SJCRH30 (cell line): ENCODE measurements at regions not wholly inside any gene's neighbourhood (a gene's known extent, or its start where the extent isn't known, plus 50 kb on each side); places are given as distances from the start of the nearest gene placed in this dataset.

Experiments
- DNase-seq, 2 experiments: peaks; one replicate each; pipeline ENCODE4 v3.0.0-alpha.2; 2015 to 2020
- H3K27ac ChIP-seq: fragments of 250-450 bp; sonication (Bioruptor Pico); 2 replicates; pipeline ENCODE4 v1.5.1; 2020; ENCODE audit warnings: mild to moderate bottlenecking, moderate library complexity
- H3K27me3 ChIP-seq: fragments of 250-450 bp; sonication (Bioruptor Pico); 2 replicates; pipeline ENCODE4 v1.5.1; 2020; ENCODE audit warnings: mild to moderate bottlenecking, moderate library complexity
- H3K36me3 ChIP-seq: fragments of 250-450 bp; sonication (Bioruptor Pico); 2 replicates; pipeline ENCODE4 v1.5.1; 2020; ENCODE audit warnings: mild to moderate bottlenecking, moderate library complexity
- H3K4me1 ChIP-seq: fragments of 250-450 bp; sonication (Bioruptor Pico); 2 replicates; pipeline ENCODE4 v1.5.1; 2020; ENCODE audit warnings: mild to moderate bottlenecking, moderate library complexity
- H3K4me3 ChIP-seq: fragments of 250-450 bp; sonication (Bioruptor Pico); 2 replicates; pipeline ENCODE4 v1.5.1; 2020; ENCODE audit warnings: mild to moderate bottlenecking, moderate library complexity
- H3K9me3 ChIP-seq: fragments of 250-450 bp; sonication (Bioruptor Pico); replicated peaks from 2 replicates; pipeline ENCODE4 v1.5.1; 2020; ENCODE audit warnings: mild to moderate bottlenecking, moderate library complexity

- DNase-seq: no peak
- Histone ChIP-seq H3K27ac (no peak overlapping the region), H3K36me3 (no peaks in the 10 kb centered on the region), H3K27me3 (no peaks in the 10 kb centered on the region), H3K9me3 (no peaks in the 10 kb centered on the region), H3K4me3 (no peak overlapping the region), H3K4me1 (no peaks in the 10 kb centered on the region)
Observed at GRCh38 chr3:76582632-76583378, 457.1 kb upstream of the ROBO2 start.

- Histone ChIP-seq H3K36me3 (no peaks in the 10 kb centered on the region), H3K4me3 (no peak overlapping the region), H3K27me3 (no peaks in the 10 kb centered on the region), H3K9me3 (no peaks in the 10 kb centered on the region), H3K4me1 (no peaks in the 10 kb centered on the region), H3K27ac (no peak overlapping the region)
- DNase-seq: peak in 1 of 2 experiments; percentile 40
Observed at GRCh38 chr3:76585794-76586392, 454.0 kb upstream of the ROBO2 start.

GRCh38 chr3:76586471-76586870 is 453.4 kb upstream of the ROBO2 start:
- Histone ChIP-seq H3K27ac (no peak overlapping the region), H3K4me3 (no peak overlapping the region), H3K27me3 (no peaks in the 10 kb centered on the region), H3K36me3 (no peaks in the 10 kb centered on the region), H3K9me3 (no peaks in the 10 kb centered on the region), H3K4me1 (no peaks in the 10 kb centered on the region)
- no peak for DNase-seq

- Histone ChIP-seq H3K27ac (no peak overlapping the region), H3K4me1 (no peaks in the 10 kb centered on the region), H3K27me3 (no peaks in the 10 kb centered on the region), H3K36me3 (no peaks in the 10 kb centered on the region), H3K9me3 (no peaks in the 10 kb centered on the region), H3K4me3 (no peak overlapping the region)
- DNase-seq: no peak
Observed at GRCh38 chr3:76610150-76610549, 429.7 kb upstream of the ROBO2 start.

- H3K4me3 ChIP-seq: no peak overlapping the region
- H3K36me3 ChIP-seq: no peaks in the 10 kb centered on the region
- H3K9me3 ChIP-seq: no peaks in the 10 kb centered on the region
- no peaks in the 10 kb centered on the region for H3K27me3 ChIP-seq
- DNase-seq: no peak
- H3K4me1 ChIP-seq: no peaks in the 10 kb centered on the region
- H3K27ac ChIP-seq: no peak overlapping the region
Observed at GRCh38 chr3:76615719-76616118, 424.2 kb upstream of the ROBO2 start.

- Histone ChIP-seq H3K4me1 (no peaks in the 10 kb centered on the region), H3K27me3 (no peaks in the 10 kb centered on the region), H3K36me3 (no peaks in the 10 kb centered on the region), H3K9me3 (no peaks in the 10 kb centered on the region), H3K27ac (no peak overlapping the region), H3K4me3 (no peak overlapping the region)
- no peak for DNase-seq
Observed at GRCh38 chr3:76624164-76624563, 415.7 kb upstream of the ROBO2 start.

- Histone ChIP-seq H3K9me3 (no peaks in the 10 kb centered on the region), H3K4me3 (no peak overlapping the region), H3K4me1 (no peaks in the 10 kb centered on the region), H3K27ac (no peak overlapping the region), H3K27me3 (no peaks in the 10 kb centered on the region), H3K36me3 (no peaks in the 10 kb centered on the region)
- DNase-seq: no peak
Observed at GRCh38 chr3:76627236-76627635, 412.7 kb upstream of the ROBO2 start.

GRCh38 chr3:76631251-76631650 is 408.6 kb upstream of the ROBO2 start:
- H3K27me3 ChIP-seq: no peaks in the 10 kb centered on the region
- DNase-seq: no peak
- H3K9me3 ChIP-seq: no peaks in the 10 kb centered on the region
- H3K4me3 ChIP-seq: no peak overlapping the region
- no peaks in the 10 kb centered on the region for H3K4me1 ChIP-seq
- no peaks in the 10 kb centered on the region for H3K36me3 ChIP-seq
- no peak overlapping the region for H3K27ac ChIP-seq

- H3K27me3 ChIP-seq: no peaks in the 10 kb centered on the region
- no peak for DNase-seq
Observed at GRCh38 chr3:76638006-76638405, 401.9 kb upstream of the ROBO2 start.

GRCh38 chr3:76643623-76644304 is 396.1 kb upstream of the ROBO2 start:
- H3K27me3 ChIP-seq: no peaks in the 10 kb centered on the region
- H3K36me3 ChIP-seq: no peaks in the 10 kb centered on the region
- no peaks in the 10 kb centered on the region for H3K9me3 ChIP-seq
- H3K4me3 ChIP-seq: no peak overlapping the region
- H3K27ac ChIP-seq: no peak overlapping the region
- DNase-seq: no peak
- no peaks in the 10 kb centered on the region for H3K4me1 ChIP-seq

More at GRCh38 chr3:76638006-76638405, 401.9 kb upstream of the ROBO2 start:
- no peaks in the 10 kb centered on the region for H3K4me1 ChIP-seq
- H3K36me3 ChIP-seq: no peaks in the 10 kb centered on the region
- H3K27ac ChIP-seq: no peak overlapping the region
- no peaks in the 10 kb centered on the region for H3K9me3 ChIP-seq
- H3K4me3 ChIP-seq: no peak overlapping the region

- H3K27me3 ChIP-seq: no peaks in the 10 kb centered on the region
- no peak overlapping the region for H3K27ac ChIP-seq
- DNase-seq: no peak
- no peaks in the 10 kb centered on the region for H3K4me1 ChIP-seq
- no peaks in the 10 kb centered on the region for H3K9me3 ChIP-seq
- H3K36me3 ChIP-seq: no peaks in the 10 kb centered on the region
- H3K4me3 ChIP-seq: no peak overlapping the region
Observed at GRCh38 chr3:76644305-76644675, 395.6 kb upstream of the ROBO2 start.

- H3K9me3 ChIP-seq: no peaks in the 10 kb centered on the region
- DNase-seq: no peak
- H3K4me3 ChIP-seq: no peak overlapping the region
- no peaks in the 10 kb centered on the region for H3K27me3 ChIP-seq
- H3K27ac ChIP-seq: no peak overlapping the region
- H3K36me3 ChIP-seq: no peaks in the 10 kb centered on the region
- H3K4me1 ChIP-seq: no peaks in the 10 kb centered on the region
Observed at GRCh38 chr3:76645724-76646123, 394.2 kb upstream of the ROBO2 start.

GRCh38 chr3:76646921-76647562 is 392.9 kb upstream of the ROBO2 start:
- Histone ChIP-seq H3K4me3 (no peak overlapping the region), H3K4me1 (no peaks in the 10 kb centered on the region), H3K27ac (no peak overlapping the region), H3K27me3 (no peaks in the 10 kb centered on the region), H3K9me3 (no peaks in the 10 kb centered on the region), H3K36me3 (no peaks in the 10 kb centered on the region)
- no peak for DNase-seq

GRCh38 chr3:76651784-76652183 is 388.1 kb upstream of the ROBO2 start:
- DNase-seq: no peak
- Histone ChIP-seq H3K4me3 (no peak overlapping the region), H3K4me1 (no peaks in the 10 kb centered on the region), H3K27me3 (no peaks in the 10 kb centered on the region), H3K27ac (no peak overlapping the region), H3K36me3 (no peaks in the 10 kb centered on the region), H3K9me3 (no peaks in the 10 kb centered on the region)

- no peak overlapping the region for H3K27ac ChIP-seq
Observed at GRCh38 chr3:76652524-76652923, 387.4 kb upstream of the ROBO2 start.

More at GRCh38 chr3:76652524-76652923, 387.4 kb upstream of the ROBO2 start:
- Histone ChIP-seq H3K36me3 (no peaks in the 10 kb centered on the region), H3K27me3 (no peaks in the 10 kb centered on the region), H3K4me3 (no peak overlapping the region), H3K4me1 (no peaks in the 10 kb centered on the region), H3K9me3 (no peaks in the 10 kb centered on the region)
- no peak for DNase-seq
